Inferior parietal cortex (tissue), 1 donor: ENCODE measurements at regions not wholly inside any gene's neighbourhood (a gene's known extent, or its start where the extent isn't known, plus 50 kb on each side); places are given as distances from the start of the nearest gene placed in this dataset.
A peak's percentile ranks its signal among the peaks of the same experiment; 100 is the strongest.

Experiments used
- DNase-seq: peaks from one replicate; pipeline ENCODE4 v3.0.0-alpha.2; 2016; ENCODE audit errors: extremely low spot score

DNA sequence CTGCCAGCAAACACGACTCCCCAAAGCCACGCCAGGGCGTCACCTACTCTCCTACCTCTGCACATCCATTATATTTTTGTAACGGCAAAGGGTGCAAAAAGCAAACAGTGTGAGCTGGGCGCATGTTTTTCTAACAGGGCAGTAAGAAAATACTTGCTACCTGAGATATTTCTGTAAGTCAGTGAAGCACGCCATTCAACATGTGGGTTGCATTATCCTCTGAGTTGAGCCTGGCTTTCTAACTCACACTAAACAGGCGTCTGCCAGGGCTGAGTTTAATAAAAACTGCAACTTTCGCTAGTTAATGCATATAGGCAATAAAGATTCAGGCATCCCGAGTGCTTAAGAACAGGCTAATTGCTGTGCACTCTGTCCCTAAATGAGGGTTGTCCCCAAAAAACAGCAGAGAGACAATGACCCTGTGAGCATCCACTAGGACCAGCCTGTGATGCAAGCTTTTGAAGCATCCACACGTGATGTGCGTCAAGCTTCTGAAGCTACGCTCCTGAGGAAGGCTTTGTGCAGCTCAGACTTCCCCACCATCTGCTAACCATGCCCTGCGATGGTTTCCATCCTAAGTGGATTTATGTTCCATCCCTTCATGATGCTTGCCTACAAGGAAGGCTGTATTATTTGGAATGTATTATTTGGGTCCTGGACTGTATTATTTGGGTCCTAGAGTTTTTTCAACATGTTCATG, 70.0 kb upstream of the SIM2 start:
- no peak for DNase-seq

DNA sequence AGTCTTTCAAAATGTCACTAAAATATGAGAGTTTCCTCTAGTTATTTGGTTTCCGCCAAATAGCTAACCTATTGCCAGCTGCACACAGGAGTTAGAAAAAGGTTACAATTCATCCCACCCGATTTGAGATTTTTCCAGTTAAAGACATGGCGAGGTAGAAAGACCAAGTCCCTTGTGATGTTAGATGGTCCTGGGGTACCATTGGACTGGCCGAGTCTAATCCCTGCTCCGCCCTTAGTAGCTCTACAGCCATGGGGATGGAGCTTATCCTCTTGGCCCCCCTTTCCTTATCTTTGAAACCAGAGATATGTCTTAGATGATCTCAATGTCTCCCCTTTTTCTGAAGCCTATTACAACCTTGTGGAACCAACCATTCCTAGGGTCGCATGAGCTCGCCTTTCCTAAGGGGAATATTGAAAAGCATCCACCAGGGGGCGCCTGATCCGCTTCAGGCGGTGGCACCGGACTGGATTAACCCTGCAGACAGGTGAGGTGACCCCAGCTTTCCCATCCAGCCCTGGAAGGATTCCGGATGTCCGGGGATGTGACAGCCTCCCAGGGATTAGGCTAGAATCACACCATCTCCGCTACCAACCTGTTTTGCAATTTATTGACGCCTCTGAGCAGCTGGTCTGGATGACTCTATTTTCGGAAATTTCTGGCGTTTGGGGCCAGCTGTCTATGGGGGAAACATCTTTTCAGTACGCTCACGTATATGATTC, 68.3 kb upstream of the SIM2 start:
- peak; percentile 53 for DNase-seq

DNA sequence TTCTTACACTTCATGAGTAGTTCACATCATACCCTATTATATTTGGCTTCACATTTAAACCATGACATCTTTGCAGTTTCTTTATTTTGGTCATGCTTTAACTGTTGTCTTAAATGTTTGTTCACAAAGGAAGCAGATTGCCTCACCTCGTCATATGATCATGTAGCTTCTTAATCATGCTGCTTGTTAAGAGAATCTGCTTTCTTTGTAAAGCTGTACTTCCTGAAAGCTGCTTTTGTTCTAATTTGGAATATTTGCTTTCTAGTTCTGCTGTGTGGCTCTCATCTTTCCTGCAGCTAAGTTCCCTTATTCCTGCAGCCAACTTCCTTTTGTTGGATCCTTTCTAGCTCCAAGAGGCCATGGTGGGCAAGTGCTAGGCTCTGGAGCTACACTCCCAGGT, 62.9 kb upstream of the SIM2 start:
- no peak for DNase-seq

DNA sequence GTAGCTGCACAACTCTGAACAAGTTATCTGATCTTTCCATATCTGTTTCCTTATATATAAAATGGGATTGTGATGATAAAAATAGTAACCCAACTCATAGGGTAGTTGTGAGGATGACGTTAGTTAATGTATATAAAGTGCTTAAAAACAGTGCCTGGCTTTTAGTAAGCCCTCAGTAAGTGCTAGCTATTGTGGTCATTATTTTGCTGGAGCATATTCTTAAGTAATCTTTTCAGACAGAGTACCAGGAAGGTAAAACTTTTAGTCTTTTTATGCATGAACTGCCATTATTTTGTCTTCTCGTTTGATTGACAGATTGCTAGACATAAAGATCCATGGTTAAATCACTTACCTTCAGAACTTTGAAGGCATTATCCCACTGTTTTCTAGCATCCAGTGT, 62.5 kb upstream of the SIM2 start:
- no peak for DNase-seq

DNA sequence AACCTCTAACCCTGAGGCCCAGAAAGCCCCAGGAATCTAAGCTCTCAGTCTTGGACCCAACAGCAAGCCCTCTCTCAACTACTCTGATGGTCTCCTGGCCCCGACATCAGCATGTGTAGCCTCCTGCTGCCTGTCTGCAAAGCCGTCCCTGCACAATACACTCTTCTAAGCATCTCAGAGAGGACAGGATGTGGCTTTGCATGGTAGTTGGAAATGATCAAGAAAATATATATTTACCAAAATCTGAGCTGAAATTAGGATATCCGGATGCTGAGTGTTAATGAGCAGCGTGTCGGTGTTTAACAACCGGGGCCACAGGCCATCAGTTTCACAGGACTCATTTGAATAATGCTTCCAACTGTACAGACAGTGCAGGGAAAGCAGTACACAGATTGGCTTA, 59.1 kb upstream of the SIM2 start:
- no peak for DNase-seq

DNA sequence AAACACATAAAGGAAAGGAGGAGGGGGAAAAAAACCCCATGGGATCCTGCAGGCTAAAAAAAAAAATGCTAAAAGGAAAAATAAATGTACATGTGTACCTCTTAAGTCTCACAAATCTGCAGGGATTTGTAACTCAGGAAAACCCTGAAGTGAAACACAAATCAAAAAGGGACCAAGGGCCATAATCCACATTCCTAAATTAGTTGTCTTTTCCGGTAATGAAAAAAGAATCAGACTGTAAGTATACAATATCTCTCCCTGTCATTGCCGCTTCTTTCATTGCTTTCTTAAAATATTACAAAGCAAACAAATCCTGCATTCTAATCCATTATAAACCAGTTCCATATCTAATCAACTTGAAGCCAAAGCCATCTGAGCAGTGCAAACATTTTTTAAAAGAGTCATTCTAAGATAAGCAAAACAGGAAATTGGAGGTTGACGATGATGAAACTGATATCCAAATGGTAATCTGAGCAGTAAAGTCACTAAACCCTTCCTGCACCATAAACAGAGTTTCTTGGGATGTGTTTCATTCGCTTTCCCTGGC, 58.7 kb upstream of the SIM2 start:
- DNase-seq = no peak

DNA sequence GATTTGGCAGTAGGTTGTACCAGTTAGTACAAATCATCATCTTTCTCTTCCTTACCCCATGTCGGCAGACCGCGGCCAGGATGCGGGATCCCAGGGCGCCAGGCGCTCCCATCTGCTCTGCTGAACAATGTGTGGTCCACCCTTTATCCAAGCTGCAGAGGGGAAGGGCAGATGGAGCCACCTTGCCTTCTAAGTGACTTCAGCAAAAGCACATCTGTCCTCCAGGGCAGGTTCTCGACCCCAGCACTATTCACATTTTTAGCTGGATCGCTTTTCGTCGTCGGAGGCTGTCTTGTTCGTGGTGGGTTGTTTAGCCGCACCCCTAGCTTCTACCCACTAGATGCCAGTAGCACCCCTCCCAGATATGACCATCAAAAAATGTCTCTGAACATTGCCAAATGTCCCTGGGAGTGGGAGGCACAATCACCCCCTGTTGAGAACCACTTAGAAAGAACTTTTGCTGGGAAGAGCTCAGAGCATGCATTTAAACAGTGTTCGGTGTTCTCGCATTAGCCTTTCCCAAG, 58.1 kb upstream of the SIM2 start:
- DNase-seq = no peak

DNA sequence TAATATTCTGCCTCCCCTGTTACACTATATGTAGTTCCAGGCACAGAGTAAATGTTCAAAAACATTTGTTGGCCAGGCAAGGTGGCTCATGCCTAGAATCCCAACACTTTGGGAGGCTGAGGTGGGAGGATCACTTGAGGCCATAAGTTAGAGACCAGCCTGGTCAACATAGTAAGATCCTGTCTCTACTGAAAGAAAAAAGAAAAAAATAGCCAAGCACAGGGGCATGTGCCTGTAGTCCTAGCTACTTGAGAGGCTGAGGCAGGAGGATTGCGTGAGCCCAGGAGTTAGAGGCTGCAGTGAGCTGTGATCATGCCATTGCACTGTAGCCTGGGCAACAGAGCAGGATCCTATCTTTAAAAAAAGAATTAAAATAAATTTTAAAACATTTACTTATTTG, 57.6 kb upstream of the SIM2 start:
- no peak for DNase-seq

DNA sequence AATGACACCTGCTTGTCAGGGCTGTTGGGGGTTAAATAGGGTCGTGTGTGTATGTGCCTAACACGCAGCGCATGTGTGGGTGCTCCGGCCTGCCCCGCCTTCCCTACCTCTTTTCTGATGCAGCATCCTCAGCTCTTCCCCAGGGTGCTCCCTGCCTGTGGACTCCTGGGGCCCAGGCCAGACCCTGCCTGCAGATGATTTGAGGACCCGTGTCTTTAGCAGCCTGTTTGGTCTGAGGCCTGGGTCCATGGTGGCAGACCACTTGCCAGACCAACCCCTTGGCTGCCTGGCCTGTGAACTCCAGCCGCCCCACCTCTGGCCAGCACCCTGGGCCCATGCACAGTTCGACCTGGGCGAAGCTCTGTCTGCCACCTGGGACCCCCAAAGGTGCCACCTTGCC, 57.0 kb upstream of the SIM2 start:
- no peak for DNase-seq

DNA sequence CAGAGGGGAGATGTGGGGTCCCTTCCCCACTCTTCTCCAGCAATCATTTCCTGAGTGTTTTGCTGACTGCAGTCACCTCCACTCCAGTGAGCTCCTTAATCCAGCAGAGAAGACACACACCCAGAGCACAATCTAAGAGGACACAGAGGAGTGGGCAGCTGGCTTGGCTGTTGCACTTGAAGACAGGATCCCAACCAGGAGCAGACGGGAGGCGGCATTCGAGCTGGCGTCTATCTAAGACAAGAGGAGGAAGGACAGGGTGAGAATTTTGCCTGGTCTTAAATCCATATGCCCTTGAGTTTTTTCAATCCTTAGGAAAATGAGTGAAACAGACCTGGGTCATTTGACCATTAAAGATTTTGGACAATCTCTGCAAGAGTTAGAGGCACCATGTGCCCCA, 56.1 kb upstream of the SIM2 start:
- DNase-seq = no peak

DNA sequence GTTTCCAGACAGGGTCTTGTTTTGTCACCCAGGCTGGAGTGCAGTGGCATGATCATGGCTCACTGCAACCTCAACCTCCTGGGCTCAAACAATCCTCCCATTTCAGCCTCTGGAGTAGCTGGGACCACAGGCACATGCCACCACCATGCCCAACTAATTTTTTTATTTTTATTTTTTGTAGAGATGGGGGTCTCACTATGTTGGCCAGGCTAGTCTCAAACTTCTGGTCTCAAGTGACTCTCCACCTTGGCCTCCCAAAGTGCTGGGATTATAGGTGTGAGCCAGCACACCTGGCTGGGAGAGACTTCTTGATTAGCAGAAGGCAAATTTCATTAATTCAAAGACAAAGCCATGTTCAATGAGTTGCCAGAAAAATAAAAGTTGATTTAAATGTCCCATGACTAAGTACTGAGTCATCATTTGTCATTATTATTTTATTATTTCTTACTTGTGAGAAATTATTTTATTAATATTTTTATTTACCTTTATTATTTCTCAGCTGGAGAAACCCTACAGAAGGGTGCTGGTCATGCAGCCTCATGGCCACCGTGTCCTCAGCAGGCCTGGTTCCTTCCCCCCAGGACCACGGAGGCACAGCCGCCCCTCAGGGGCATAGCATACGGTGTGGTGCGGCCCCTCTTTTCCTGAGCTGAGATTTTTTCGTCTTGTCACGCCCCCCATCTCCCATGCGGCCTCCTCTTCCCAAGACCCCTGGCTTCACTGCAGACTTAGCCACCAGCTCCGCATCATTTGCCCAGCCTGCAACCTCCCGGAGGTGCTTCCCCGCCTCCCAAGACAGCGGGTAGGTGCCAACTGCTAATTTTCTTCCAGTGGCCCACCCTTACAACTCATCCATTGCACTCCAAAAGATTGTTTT, 55.3 kb upstream of the SIM2 start:
- DNase-seq = no peak

DNA sequence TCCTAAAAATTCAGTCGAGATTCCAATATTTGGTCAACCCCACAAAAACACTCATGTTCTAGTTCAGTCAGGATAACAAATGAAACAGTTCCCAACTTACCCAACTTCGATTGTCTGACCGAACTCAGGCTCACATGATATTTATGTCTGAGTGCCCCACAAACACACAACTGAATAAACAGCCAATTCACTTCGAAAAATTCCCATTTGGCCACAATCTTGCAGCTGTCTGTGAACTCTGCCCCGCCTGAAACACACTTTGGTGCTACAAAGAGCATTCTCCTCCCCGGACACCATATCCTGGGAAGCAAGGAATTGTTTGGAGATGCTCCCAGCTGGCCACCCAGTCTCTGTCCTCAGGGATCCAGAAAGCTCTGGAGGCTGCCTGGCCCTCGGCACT, 52.9 kb upstream of the SIM2 start:
- DNase-seq = no peak

DNA sequence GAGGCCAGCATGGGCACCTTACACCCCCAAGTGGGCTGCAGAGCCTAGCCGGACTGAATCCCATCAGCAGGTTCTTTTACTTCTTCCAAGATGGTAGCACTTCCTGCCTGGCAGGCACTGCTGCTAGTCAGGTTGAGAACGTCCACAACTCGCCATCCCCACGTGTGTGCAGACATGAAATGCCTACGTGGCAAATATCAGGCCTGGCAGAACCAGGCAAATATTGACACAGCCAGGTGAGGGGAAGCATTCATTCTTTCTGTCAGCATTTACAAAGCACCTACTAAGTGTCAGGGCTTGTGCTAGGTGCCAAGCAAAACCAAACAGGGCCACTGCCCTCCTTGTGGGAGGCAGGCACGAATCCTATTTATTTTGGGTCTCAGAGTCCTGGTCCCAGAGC, 52.3 kb upstream of the SIM2 start:
- no peak for DNase-seq

DNA sequence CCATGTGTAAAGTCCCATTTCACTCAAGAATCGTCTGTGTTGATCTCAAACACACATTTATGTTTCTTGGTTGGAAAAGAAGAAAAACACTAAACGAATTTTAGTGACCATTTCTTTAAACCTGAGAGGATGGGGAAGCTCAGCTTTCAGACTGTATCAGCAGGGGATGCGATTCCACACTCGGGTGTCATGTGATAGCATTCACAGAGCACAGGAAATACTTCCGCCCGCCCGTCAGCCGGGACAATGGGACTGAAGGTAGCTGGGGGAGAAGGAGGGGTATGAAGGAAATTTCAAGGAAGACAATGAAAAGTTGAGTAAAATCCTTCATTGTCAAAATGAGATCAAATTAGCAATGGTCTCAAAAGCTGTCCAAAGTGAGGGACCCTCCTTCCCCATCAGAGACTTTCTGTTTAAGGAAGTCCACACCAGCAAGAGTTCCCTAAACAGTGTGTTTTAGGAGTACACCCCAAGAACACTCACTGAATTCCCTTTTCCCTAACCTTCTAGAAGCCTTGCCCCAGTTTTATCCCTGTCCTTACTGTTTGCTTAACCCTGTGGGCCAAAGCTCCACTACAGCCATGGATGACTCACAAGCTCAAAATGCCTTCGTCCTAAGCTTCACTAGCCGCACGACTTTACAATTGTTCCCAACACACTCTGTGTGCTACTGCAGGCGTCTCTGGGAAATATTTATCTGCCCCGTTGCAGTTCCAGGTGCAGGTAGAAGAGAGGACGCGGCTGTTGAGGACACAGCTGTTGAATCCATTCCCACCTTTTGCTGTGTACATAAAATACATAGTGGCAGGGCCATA, 51.4 kb upstream of the SIM2 start:
- no peak for DNase-seq
